ENCODE measurements at regions not wholly inside any gene's neighbourhood (a gene's known extent, or its start where the extent isn't known, plus 50 kb on each side); places are given as distances from the start of the nearest gene placed in this dataset.

DNA sequence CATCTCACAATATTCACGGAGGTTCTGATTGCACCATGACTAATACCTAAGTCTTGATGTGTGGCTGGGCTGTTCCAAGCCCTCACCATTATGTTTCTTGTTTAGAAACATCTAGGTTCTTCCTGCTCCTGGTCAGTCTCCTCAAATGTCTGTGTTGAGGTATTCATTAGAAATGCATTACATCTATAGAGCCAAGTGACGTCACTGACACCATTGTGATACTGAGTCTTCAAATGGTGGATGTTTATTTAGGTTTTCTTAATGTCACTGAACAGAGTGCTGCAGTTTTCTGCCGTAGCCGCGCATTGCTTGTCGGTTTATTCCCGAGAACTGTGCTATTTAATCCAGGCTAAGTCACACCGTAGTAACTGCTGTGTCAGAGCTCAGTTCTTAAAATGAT is 142.4 kb upstream of the SPACA7 start:
- H3K4me3 ChIP-seq (ENCODE audit: low read length), result no peak overlapping the region
- DNase-seq (ENCODE audit: low read depth, low spot score), result no peak

DNA sequence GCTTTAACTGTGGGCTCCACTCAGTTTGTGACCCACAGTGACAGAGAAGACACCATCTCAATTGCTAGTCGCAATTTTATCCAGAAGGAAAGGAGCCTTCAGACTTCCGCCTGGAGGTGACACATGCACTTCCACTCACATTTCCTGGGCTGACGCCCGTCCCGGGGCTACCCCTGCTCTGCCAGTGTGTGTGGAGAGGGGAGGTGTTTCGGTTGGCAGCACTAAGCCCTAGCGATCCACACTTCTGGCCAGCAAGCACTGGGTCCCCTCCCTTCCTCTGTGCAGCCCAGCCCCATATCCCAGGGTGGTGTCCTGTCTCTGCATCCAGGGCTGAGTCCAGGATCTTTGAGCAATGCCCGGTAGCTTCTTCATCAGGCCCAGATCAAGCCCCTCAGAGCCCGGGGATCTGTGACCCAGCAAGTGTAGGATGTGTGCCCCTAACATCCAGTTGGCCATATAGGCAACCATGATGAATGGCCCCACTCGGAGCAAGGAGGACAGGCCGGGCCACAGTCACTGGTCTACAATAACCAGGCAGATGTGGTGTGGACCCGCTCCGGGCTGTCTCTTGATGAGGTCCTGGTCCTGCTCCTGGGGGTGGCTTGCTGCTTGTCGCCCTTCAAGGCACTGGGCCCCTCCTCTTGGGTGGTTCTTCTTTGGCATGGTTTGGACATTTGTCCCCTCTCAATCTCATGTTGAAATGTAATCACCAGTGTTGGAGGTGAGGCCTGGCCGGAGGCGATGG is 141.9 kb upstream of the SPACA7 start:
- no peak for DNase-seq (ENCODE audit: low read depth, low spot score)
- H3K4me3 ChIP-seq (ENCODE audit: low read length), result no peak overlapping the region

DNA sequence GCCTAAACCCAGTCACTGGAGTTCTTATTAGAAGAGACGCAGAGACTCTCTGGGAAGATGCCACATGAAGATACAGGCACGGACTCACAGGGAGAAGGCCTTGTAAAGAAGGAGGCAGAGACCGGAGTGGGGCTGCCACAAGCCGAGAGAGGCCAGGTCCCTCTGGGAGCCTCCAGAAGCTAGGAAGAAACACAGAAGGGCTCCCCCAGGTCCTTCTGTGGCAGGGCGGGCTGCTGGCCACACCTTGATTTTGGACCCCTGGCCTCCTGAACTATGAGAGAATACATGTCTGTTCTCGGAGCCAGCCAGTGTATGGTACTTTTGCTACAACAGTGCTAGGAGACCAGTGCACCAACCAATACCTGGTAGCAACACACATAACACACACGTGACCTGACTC is 140.1 kb upstream of the SPACA7 start:
- H3K4me3 ChIP-seq (ENCODE audit: low read length), result no peak overlapping the region
- no peak for DNase-seq (ENCODE audit: low read depth, low spot score)

DNA sequence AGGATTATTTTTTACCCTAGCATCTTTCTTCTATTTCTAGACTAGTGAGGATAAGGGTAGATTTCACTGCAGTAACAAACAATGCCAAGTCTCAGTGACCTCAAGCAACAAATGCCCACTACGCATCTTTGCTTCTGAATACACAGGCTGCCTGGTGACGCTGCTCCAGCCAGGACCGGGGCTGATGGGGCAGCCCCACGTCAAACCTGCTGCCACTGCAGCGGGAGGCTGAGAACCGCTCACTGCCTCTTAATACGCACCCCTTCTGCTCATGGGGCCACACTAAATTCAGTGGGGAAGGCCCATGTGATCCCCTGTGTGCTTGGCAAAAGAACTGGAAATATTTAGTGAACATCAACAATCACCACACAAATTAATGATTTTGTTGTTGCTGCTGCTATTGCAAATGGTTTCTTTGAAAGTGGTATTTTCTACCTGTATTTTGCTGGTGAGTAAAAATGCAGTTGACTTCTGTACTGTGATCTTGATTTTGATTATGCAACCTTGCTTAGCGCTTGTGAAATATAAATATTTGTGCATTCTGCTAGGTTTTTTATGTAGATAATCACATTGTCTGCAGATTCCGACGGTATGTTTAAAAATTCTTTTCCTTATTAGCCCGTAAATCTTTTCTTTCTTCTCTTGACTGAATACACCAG is 139.5 kb upstream of the SPACA7 start:
- no peak overlapping the region for H3K4me3 ChIP-seq (ENCODE audit: low read length)
- no peak for DNase-seq (ENCODE audit: low read depth, low spot score)

DNA sequence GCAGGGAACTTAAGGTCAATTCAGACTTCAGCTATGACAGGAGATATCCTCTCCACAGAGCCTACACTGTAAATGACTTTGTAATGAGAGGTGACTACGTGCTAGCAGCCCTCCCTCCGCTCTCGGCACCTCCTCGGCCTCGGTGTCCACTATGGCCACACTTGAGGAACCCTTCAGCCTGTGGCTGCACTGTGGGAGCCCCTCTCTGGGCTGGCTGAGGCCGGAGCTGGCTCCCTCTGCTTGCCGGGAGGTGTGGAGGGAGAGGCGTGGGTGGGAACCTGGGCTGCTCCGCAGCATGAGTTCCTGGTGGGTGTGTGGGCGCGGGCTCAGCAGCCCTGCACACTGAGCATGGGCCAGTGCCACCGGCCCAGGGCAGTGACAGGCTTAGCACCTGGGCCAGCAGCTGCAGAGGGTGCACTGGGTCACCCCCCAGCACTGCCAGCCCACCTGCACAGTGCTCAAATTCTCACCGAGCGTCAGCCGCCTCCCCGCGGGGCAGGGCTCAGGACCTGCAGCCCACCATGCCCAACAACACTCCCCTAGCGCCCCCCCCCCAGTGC is 137.6 kb upstream of the SPACA7 start:
- no peak overlapping the region for H3K4me3 ChIP-seq (ENCODE audit: low read length)
- no peak for DNase-seq (ENCODE audit: low read depth, low spot score)

DNA sequence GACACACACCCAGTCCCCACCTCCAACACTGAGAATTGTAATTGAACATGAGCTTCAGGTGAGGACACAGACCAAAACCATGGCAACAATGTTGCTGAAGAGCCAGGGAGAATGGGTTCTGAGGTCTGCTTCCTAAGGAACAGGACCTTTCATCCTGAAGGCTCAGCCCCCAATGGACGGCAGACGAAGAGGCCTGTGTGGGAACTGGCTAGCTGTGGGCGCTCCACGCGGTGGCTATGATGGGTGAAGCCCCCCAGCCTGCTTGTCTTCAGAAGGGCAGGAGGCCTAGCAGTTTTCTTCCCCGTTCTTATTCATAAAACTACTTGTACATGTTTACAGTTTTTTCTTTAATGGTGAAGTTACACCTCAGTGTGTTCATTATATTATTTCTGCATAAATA is 136.1 kb upstream of the SPACA7 start:
- no peak overlapping the region for H3K4me3 ChIP-seq (ENCODE audit: low read length)
- DNase-seq (ENCODE audit: low read depth, low spot score), result no peak

DNA sequence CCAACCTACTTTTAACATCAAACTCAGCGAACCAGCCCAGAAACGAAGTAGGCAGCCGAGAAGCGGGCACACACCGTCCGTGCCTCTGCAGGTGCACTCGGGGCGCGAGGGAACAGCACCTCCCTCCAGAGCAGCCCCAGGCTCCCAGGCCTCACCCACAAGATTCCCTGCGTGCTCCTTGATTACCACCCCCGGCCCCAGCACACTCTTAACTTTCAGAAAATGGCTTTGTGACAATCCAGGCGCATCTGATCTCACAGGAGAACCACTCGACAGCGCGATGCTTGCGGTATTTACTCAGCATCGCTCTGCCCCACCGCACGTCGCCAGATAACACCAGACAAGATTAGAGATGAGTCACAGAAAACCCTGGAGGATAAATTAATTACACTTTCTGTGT is 134.9 kb upstream of the SPACA7 start:
- no peak overlapping the region for H3K4me3 ChIP-seq (ENCODE audit: low read length)
- DNase-seq (ENCODE audit: low read depth, low spot score), result no peak

DNA sequence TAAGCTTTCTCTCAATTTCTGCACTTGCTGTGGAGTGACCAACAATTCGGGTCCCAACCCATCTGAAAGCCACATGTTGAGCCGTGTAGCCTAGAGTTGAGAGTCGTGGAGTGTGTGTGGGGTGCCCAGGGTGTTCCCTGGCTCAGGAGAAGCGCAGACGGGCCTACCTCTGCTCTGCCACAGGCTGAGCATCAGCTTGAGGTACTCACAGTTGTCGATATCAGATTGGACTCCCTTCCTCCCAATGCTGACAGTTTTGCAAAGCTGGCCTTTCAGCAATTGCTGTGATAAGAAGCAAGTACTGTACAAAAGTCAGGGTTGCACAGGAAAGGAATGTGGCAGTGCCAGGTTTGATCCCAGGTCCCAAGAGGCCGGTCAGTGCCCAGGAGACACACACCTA is 133.4 kb upstream of the SPACA7 start:
- DNase-seq (ENCODE audit: low read depth, low spot score), result no peak

DNA sequence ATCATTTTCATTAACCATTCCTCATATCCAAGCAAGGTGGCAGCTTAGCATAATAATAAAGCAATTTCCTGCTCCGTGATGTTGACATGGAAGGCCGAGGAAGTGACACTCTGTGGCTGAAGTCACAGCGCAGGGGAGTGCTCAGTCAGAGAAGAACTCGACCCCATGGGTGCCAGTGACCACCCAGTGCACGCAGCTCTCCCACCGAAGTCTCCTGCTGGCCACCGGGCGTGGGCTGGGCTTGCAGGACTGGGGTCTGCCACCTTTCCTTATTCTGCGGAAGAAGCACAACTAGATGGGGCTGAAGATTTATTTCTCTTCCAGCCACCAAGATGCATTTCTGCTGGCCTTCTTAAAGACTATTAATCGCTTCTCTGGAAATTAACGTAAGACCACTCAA is 132.1 kb upstream of the SPACA7 start:
- H3K4me3 ChIP-seq (ENCODE audit: low read length), result no peak overlapping the region

More for the DNA sequence above, 133.4 kb upstream of the SPACA7 start:
- no peak overlapping the region for H3K4me3 ChIP-seq (ENCODE audit: low read length)

DNA sequence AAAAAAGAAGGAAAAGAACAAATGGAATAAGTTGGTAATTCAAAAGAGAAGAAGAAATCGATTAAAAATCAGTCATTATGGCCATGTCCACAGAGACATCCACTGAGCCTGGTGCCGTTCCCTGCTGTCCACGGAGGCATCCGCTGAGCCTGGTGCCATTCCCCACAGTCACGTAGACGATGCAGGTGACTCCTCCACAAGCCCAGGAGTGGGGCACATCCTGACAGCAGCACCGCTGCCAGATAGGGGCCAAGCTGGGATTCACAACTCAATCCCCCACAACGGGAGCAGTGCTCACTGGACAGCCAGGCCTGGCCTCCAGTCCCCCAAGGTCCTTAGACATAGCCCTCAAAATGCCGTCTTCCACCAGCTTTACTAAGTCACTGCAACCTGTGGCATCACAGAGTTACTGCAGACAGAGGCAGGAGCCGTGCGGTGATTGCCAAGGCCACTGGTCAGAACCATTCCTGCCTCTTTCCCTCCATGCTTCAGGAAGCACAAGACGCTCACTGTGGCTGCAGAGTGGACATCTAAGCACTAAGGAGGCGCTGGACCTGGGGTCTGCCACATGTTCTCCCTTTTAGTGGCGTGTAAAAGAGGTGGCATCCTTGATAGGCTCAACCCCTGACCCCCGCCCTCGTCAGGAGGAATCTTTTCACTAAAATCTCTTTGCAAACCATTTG is 131.5 kb upstream of the SPACA7 start:
- DNase-seq (ENCODE audit: low read depth, low spot score), result no peak
- no peak overlapping the region for H3K4me3 ChIP-seq (ENCODE audit: low read length)

More for the DNA sequence above, 132.1 kb upstream of the SPACA7 start:
- DNase-seq (ENCODE audit: low read depth, low spot score), result no peak

DNA sequence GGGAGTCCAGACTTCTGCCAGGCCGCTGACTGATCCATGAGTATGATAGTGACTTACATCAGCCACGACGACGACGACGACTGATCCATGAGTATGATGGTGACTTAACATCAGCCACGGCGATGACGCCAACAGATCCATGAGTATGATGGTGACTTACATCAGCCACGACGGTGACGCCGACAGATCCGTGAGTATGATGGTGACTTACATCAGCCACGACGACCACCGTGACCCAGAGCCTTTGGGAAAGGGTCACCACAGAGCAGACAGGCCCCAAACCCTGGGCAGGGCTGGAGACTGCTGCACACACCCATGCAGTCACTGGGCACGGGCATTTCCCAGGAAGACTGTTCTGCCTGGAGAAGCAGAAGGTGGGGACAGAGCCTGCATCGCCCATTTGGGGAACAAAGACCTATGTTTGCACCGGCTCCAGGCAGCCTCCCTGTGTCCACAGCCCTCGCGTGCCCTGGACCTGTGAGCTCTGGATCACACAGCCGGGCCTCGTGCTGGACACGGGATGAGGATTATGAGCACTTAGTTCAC is 130.9 kb upstream of the SPACA7 start:
- no peak overlapping the region for H3K4me3 ChIP-seq (ENCODE audit: low read length)
- no peak for DNase-seq (ENCODE audit: low read depth, low spot score)

DNA sequence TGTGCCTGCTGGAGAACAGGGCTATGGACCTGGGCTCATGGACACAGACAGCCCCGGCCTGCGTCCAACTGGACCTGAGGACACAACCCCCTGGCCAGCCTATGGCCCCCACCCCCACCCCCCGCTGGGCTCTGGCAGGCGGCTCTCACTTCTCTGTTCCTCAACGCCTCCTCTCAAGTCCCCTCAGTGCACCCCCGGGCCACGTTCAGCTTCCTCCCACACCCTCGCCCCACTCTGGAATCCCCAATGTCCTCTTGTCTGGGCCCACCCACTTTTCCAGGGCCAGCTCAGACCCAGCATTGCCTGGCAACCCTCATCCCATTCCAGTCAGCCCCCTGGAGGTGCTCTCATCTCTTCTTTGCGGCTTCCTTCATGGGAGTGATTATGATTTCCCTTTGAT is 130.2 kb upstream of the SPACA7 start:
- H3K4me3 ChIP-seq (ENCODE audit: low read length), result no peak overlapping the region
- DNase-seq (ENCODE audit: low read depth, low spot score), result no peak

DNA sequence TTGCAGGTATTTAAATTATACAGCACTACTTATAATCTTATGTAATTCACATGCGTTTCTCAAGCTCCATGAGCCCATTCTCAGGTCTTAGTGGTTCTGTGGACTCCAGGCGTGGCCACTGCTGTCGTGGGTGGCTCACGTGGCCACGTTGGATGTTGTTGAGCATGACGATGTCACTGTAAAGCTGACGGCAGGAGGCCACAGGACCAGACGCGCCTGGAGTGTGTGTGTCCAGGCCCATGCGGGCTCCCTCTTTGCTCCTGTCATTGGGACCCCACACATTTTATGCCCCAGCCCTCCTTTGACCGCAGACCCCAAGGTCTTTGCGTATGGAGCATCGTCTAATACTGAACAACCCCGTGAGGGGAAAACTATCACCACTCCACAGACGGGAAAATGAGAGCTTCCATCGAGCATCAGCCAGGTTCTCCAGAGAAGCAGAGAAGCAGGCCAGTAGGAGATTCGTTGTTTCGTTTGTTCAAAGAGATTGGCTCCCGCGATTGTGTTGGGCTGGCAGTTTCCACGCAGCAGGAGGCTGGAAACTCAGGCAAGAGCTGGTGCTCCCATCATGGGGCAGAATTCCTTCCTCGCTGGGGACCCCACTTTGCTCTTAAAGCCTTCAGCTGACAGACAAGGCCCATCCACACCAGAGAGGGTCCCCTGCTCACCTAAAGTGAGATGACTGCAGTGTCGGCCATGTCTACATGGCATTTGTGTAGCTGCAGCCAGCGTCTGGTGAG is 129.3 kb upstream of the SPACA7 start:
- no peak overlapping the region for H3K4me3 ChIP-seq (ENCODE audit: low read length)
- no peak for DNase-seq (ENCODE audit: low read depth, low spot score)

DNA sequence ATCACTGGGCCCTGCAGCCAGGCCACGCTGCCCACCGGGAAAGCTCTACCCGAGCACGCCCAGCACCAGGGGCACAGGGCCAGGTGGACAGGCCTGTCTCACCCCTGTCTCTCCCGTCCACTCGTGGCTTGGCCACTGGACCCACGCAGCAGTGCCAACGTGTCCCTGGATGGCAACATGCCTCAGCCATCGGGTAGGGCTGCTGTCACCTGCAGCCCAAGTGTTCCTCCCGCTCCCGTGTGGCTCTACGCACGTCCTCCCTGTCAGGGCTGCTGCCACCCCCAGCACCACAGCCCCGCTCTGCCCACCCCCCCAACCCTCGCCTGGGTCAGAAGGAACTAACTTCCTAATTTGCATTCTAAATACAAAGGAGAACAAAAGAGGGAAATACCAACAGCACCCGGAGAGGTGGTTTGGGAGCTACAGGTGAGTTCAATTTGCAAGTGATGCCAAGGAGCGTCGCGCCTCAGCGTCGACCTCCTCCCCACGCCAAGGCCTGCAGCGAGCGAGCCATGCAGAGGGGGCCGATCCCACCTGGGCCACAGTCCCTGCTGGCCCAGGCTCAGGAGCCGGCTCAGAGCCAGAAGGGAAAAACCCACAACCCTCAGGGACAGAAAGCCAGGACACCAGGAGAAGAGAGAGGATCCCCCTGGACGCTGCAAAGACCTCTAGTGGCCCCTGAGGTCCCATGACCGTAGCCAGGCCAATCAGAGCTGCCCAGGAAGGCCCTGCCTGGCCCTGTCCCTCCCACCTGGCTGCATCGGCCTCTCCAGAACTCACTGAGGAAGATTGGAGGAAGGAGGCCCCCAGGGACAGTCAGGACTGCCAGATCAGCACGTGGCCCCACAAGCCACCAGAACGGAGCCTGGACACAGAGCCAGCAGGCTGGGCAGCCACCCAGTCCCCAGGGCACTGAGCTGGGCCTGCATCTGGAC is 128.4 kb upstream of the SPACA7 start:
- no peak for DNase-seq (ENCODE audit: low read depth, low spot score)
- H3K4me3 ChIP-seq (ENCODE audit: low read length), result no peak overlapping the region

DNA sequence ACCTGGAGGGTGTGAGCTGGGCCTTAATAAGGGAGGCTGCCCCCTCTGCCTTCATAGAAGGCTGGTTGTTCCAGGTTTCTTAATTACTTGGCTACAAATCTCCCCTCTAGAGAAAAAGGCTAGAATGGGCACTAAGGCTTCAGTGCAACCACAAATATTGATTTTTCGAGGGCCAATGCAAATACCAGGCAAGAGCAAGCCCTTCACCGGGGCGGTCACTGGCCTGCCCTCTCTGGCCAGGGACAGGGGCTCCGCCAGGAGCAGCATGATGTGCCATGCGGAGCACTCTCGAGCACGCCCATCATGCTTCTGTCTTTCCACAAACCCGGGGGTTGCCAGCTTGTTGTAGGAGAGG is 127.8 kb upstream of the SPACA7 start:
- no peak overlapping the region for H3K4me3 ChIP-seq (ENCODE audit: low read length)
- no peak for DNase-seq (ENCODE audit: low read depth, low spot score)

DNA sequence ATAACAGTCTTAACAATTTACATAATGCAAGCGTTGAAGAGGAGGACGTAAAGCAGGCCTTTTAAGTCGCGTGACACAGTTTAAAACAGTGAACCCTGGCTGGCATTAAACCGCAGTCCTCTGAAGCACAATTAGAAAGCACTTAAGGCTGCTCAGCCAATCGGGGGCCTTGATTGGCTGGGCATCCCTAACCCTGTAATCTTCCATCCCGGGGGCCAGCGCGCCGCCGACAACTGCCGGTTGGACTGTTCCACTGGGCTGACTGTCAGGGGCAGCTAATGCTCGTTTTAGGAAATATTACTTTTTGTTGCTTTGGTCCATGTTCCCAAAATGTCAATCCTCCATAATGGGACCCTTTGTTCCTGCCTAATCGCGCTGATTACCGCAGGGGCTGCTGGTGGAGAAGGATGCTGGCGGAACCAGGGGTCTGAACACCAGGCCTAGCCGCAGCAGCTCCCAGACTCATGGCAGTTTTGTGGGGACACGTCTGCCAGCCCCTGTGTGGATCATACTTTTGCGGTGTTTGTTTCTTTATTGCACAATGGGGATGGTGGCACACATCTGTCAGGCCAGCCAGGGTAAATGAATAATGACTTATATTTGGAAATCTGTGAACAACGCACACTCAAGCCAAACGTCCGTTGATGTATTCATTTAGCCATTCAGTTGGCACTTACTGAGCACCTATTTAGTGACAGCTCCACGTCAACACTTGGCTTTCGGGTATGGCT is 127.1 kb upstream of the SPACA7 start:
- no peak overlapping the region for H3K4me3 ChIP-seq (ENCODE audit: low read length)
- DNase-seq (ENCODE audit: low read depth, low spot score), result no peak

DNA sequence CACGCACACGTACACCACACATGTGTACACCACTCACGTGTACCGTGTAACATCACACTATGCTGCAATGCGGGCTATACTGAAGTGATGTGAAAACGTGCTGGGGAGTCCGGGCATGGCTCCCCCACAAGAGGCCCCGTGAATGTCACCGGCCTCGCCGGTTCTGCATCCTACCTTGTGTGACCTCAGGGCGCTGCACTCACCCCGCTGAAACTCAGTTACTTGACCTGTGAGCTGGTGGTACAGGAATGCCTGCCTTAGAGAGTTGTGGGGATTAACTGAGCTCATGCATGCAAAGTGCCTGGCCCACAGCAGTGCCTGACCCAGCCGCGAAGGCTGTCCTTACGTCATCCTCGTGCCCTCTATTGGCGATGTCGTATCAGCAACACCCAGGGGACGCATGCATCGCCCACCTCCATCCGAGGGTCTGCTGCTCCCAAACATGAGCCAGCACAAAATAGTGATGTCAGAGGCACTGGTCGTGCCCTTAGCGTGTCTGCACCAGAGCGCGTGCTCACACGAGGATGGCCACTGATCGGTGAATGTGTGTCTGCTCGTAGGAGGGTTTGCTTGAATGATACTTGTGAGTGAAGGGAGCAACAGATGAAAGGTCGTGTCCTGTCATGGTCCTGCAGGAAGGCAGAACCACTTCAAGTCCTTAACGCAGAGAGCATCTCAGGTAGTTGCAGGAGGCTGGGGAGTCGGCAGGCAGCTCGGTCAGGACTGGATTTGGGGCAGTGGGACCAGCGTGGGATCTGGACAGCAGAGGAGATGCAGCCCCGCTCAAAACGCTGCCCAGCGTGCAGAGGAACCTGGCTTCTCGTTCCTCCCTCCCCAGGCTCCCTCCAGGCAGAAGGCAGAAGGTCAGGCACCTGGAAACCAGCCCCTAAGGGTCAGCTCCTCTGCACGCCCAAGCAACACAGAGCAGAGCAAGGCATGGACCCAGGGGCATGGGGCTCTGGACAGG is 126.2 kb upstream of the SPACA7 start:
- no peak overlapping the region for H3K4me3 ChIP-seq (ENCODE audit: low read length)

More for the DNA sequence above, 126.2 kb upstream of the SPACA7 start:
- DNase-seq (ENCODE audit: low read depth, low spot score), result no peak
